Suprapubic skin (tissue), 4 donors: ENCODE measurements at regions not wholly inside any gene's neighbourhood (a gene's known extent, or its start where the extent isn't known, plus 50 kb on each side); places are given as distances from the start of the nearest gene placed in this dataset.

ENCODE experiments used
- CTCF ChIP-seq, 2 donors: fragments of 200-600 bp in 1 of 2; fragments of 450-650 bp in 1 of 2; sonication (generic) in 1 of 2; IDR thresholded peaks; one replicate each; pipeline ENCODE4 v1.5.1; 2016 to 2019; ENCODE audit warnings: antibody characterized with exemption in 2 of 2, mild to moderate bottlenecking in 1 of 2, moderate library complexity in 1 of 2
- EP300 ChIP-seq: sonication (generic); formaldehyde crosslinking; IDR thresholded peaks from one replicate; pipeline ENCODE4 v1.6.1; 2017; ENCODE audit warnings: antibody characterized with exemption
- POLR2A ChIP-seq, 2 donors: fragments of 450-650 bp; IDR thresholded peaks; one replicate each; pipeline ENCODE4 v1.6.1; 2017; ENCODE audit warnings: antibody characterized with exemption in 2 of 2, mild to moderate bottlenecking in 2 of 2, moderate library complexity in 2 of 2
- POLR2AphosphoS5 ChIP-seq, 3 donors: sonication (generic); formaldehyde crosslinking; IDR thresholded peaks; one replicate each; pipeline ENCODE4 v1.6.1; 2017; ENCODE audit warnings: antibody characterized with exemption in 3 of 3

GRCh38 chr3:127461286-127461910, 129.1 kb downstream of the TPRA1 start:
- TF ChIP-seq CTCF (IDR thresholded peaks at IDR 0.05) (no peak), POLR2AphosphoS5 (IDR thresholded peaks at IDR 0.05) (no peak), EP300 (no peak), POLR2A (IDR thresholded peaks at IDR 0.05) (no peak)
